ENCODE measurements at regions not wholly inside any gene's neighbourhood (a gene's known extent, or its start where the extent isn't known, plus 50 kb on each side); places are given as distances from the start of the nearest gene placed in this dataset.

- Histone ChIP-seq H3K27ac (no peak overlapping the region), H3K4me1 (no peaks in the 10 kb centered on the region), H3K4me3 (no peak overlapping the region), H3K36me3 (no peaks in the 10 kb centered on the region), H3K9me3 (no peaks in the 10 kb centered on the region), H3K27me3 (replicated peaks in 1 of 7) (no peaks in the 10 kb centered on the region)
- WGBS, 5 donors = 63 to 80% (median 74%) methylated on average over 3 of the region's 3 CpGs
- no peak for TF ChIP-seq CTCF (IDR thresholded peaks at IDR 0.05 in 8 of 11, conservative IDR thresholded peaks at IDR 0.05 in 3 of 11)
- TF ChIP-seq POLR2A (IDR thresholded peaks at IDR 0.05) = no peak
- no peak for TF ChIP-seq POLR2AphosphoS5 (IDR thresholded peaks at IDR 0.05)
- intact Hi-C loops (cut with DNase I; ENCODE audit: low total_unique reads) = no loop called here
- no peak for DNase-seq
These were observed 257.0 kb downstream of the ETNK1 start for GRCh38 chr12:22881878-22882385.

- TF ChIP-seq POLR2AphosphoS5 (IDR thresholded peaks at IDR 0.05) (no peak), POLR2A (IDR thresholded peaks at IDR 0.05) (no peak), CTCF (IDR thresholded peaks at IDR 0.05 in 8 of 11, conservative IDR thresholded peaks at IDR 0.05 in 3 of 11) (no peak)
- Histone ChIP-seq H3K9me3 (no peaks in the 10 kb centered on the region), H3K36me3 (no peaks in the 10 kb centered on the region), H3K27ac (no peak overlapping the region), H3K4me1 (no peaks in the 10 kb centered on the region), H3K4me3 (no peak overlapping the region), H3K27me3 (replicated peaks in 1 of 7) (no peaks in the 10 kb centered on the region)
- WGBS, 5 donors = 84 to 94% (median 91%) methylated on average over 2 of the region's 2 CpGs
- intact Hi-C loops (cut with DNase I; ENCODE audit: low total_unique reads) = no loop called here
- DNase-seq = no peak
These were observed 257.6 kb downstream of the ETNK1 start for GRCh38 chr12:22882559-22882958.

DNA sequence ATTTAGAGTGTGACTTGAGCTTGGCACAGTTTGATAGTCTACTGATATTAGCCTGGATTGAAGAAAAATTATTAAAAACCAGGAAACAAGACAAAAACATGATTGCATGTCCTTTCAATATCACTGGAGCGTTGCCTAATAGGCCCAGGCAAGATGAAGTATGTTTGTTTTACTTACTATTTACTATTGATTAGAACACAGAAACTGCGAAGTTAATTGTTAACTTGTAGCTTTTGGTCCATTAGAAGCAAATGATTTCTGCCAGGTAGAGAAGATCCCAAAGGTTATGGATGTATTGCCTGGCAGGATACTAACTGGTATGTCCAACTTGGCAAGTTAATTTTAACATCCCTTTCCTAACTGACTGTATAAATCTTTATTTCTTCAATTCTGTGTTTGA lies 268.9 kb downstream of the ETNK1 start:
- WGBS, 5 donors = 55 to 84% (median 72%) methylated on average over 2 of the region's 2 CpGs
- Histone ChIP-seq H3K4me1 (no peaks in the 10 kb centered on the region), H3K4me3 (no peak overlapping the region), H3K9me3 (no peaks in the 10 kb centered on the region), H3K27me3 (replicated peaks in 1 of 7) (no peaks in the 10 kb centered on the region), H3K27ac (no peak overlapping the region), H3K36me3 (no peaks in the 10 kb centered on the region)
- intact Hi-C loops (cut with DNase I; ENCODE audit: low total_unique reads) = no loop called here
- no peak for DNase-seq
- TF ChIP-seq POLR2AphosphoS5 (IDR thresholded peaks at IDR 0.05) = no peak
- TF ChIP-seq CTCF (IDR thresholded peaks at IDR 0.05 in 8 of 11, conservative IDR thresholded peaks at IDR 0.05 in 3 of 11) = no peak
- TF ChIP-seq POLR2A (IDR thresholded peaks at IDR 0.05) = no peak

DNA sequence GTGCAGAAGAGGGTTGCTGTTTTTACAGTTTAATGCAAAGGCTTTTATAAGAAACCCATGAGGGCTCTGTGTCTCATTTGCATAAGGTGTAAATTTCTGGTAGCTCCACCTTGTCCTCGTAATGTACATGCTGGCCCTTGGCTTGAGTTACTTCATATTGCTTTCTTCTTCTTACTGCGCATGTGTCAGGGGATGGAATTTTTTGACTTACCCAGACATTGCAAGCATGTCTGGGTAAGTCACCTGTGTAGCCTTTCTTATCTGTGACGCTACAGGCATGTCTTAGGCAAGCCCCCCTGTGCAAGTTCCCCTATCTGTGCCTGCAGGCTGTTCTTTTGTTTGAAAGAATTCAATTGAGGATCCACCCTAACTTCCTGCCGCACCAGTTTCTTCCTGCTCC lies 274.2 kb downstream of the ETNK1 start:
- no peaks in the 10 kb centered on the region for H3K27me3 ChIP-seq (replicated peaks in 1 of 7)
- no peaks in the 10 kb centered on the region for H3K36me3 ChIP-seq
- 76 to 87% (median 82%) methylated on average over 4 of the region's 4 CpGs for WGBS, 5 donors
- intact Hi-C loops (cut with DNase I; ENCODE audit: low total_unique reads) = no loop called here
- no peak overlapping the region for H3K27ac ChIP-seq
- DNase-seq = no peak
- H3K9me3 ChIP-seq = peaks cover 0 to 5% (median 0%) of the 10 kb centered on the region in 8 donors
- TF ChIP-seq POLR2AphosphoS5 (IDR thresholded peaks at IDR 0.05) = no peak
- TF ChIP-seq CTCF (IDR thresholded peaks at IDR 0.05 in 8 of 11, conservative IDR thresholded peaks at IDR 0.05 in 3 of 11) = no peak
- TF ChIP-seq POLR2A (IDR thresholded peaks at IDR 0.05) = no peak
- no peak overlapping the region for H3K4me3 ChIP-seq
- no peaks in the 10 kb centered on the region for H3K4me1 ChIP-seq

Data from spleen (tissue), 11 donors.